NCI-H2029 treated with DMSO at 0.1 percent for 48 hours (cell line): ENCODE measurements at regions not wholly inside any gene's neighbourhood (a gene's known extent, or its start where the extent isn't known, plus 50 kb on each side); places are given as distances from the start of the nearest gene placed in this dataset.

Source experiments
- DNase-seq: peaks from one replicate; lab custom pipeline; 2025; lab: John Stamatoyannopoulos, UW

DNA sequence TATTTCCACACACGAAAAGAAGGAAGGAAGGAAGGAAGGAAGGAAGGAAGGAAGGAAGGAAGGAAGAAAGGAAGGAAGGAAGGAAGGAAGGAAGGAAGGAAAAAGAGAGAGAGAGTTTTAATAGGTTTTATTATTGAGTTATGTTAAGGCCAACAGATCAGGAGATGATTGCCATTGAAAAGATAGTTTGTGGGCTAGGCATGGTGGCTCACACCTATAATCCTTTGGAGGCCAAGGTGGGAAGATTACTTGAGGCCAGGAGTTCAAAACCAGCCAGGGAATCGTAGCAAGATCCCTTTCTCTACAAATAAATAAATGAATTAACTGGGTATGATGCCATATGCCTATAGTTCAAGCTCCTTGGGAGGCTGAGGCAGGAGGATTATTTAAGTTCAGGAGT, 877.2 kb downstream of the TLE4 start:
- DNase-seq, result no peak

DNA sequence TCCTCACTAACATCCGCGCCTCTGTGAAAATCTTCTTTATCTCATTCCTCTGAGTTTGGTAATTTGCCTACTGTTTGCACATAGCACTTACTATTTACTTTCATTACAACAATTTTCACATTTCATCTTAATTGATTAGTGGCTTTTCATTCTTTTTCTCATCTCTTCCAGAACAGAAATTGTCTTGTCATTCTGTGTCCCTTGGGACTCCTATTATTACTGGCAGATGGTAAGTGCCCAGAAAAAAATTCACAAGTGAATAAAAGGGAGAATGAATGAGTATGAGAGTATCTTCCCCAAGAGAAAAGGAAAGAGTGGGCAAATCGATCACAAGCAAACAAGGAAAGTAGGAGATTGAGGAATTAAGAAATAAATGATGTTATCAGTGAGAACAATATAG, 876.1 kb downstream of the TLE4 start:
- DNase-seq, result no peak

DNA sequence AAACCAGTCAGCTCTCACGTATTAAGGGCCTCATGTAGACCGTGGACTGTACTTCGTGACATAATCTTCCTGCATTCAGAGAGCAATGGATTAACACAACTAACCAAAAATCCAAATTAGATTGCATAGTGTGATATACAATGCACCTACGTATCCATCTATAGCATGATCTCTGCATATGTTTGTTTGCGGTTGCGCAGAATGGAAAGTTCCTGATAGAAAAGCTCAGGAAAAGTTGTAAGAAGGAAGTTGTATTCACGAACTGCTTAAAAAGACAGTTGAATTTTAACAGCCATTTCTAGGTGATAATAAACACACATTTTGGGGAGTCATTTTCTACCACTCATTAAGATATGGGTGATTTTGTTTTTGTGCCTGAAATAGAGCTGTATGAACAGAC, 869.0 kb downstream of the TLE4 start:
- no peak for DNase-seq

DNA sequence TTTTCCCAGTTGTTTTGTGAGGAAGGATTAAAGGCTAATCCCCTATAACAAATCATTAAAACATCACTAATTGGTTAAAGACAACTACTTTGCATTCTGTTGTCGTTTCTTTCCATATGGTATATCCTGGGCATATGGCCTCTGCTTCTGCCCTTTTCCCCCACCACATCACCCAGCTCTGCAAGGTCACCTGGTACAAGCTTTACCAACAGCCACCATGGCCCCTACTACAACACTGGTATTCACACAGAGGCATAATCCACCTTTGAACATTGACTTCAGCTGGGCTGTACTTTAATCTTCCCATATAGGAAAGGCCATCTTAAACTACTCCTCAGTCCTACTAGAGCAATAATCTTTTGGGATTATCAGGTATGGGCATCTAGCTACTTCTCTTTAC, 866.1 kb downstream of the TLE4 start:
- no peak for DNase-seq

DNA sequence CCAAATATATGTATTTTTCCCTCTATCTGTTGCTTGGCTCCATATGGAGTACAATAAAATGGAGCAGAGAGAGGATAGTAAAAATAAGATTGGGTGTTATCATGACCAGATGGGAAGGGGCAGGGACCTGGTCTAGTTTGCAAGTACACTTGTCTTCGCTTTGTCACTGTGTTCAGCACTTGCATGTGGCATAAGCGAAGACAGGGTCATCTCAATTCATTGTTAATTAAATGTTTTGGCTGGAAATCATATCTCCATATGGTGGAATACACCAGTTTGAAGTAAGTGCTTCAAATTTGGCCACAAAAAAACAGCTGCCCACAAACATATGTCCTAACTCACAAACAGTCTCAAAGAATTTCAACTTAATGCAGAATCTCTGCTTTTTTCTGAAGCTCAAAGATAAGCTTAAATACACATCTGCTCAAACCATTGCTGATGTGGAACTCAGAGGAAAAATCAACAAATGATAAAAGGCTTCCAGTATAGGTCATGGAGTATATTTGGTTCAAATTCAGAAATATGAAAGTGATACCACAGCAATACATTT, 865.4 kb downstream of the TLE4 start:
- no peak for DNase-seq

DNA sequence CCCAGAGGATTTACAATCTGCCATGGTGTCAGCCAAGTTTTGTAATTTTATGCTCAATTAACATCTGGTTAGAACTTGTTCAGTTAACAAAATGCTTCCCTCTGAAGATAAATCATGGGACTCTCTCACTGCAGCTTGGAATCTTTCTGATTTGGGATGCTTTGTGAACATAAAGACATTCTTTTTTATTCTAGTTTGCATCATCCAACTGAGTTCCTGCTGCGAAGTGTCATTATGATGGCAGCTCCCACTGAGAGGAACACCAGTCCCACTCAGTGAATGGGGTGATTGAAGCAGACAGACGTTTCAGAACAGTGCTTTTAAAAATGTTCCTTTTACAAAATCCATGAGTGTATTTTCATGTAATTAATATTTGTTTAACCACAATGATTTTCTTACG, 863.8 kb downstream of the TLE4 start:
- no peak for DNase-seq

DNA sequence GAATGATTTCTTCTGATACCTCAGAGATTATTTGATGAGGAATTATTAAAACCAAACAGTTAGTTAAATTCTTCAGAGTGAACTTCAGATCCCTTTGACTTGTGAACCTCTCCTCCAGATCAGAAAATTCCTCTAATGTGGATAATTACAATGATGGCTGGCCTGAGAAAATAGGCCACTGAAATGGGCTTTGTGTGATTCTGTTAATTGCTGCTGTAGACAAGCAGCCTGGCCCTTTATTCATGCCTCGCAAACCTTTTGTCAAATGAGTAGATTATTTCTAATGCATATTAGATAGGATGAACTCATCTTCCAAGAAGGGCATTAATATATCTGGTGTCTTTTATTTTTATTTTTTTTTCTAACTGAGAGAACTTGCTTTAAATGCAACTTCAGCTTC, 855.2 kb downstream of the TLE4 start:
- DNase-seq, result no peak

DNA sequence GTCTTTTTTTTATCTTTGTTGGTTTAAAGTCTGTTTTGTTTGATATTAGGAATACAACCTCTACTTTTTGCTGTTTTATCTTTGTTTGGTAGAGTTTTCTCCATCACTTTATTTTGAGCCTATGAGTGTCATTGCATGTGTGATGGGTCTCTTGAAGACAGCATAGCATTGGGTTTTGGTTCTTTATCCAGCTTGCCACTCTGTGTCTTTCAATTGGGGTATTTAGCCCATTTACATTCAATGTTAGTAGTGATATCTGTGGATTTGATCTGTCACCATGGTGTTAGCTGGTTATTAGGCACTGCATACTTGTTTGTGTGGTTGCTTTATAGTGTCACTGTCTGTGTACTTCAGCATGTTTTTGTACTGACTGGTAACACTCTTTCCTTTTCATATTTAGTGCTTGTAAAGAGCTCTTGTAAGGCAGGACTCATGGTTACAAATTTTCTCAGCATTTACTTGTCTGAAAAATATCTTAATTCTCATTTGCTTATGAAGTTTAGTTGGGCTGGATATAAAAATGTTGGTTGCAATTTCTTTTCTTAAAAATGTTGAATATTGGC, 845.5 kb downstream of the TLE4 start:
- DNase-seq, result no peak

DNA sequence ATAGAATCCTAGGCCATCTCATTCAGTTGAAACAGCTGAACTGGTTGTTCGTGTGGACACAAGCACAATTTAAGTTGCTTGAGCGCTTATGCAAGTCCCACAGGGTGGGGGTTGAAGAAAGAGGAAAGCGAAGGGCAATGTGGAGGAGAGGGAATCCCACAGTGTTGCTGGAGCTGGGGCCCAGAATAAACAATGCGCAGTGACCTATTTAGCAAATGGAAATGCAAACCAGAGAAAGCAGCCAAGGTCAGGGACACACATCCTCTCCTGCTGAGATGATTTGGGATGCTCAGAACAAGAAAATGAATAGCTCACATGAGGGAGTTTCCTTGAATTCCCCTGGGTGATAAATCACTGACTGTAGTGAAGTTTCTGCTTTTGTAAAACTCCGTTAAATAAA, 838.3 kb downstream of the TLE4 start:
- no peak for DNase-seq

DNA sequence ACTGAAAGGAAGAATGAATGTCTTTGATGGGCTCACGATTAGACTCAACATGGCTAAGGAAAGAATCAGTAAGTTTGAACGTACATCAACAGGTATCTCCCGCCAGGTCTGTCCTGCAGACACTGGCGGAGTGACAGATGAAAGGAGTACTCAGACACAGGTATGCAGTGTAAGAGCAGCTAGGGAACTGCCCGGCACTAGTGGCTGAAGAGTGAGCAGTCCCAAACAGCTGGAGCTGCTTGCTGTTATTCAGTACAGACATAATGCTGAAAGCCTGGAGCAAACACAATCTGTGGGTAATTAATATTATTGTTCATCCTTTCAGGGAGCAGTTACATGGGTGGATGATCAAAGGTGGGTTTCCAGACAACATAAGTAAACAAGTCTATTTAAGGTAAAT, 835.5 kb downstream of the TLE4 start:
- DNase-seq, result no peak

DNA sequence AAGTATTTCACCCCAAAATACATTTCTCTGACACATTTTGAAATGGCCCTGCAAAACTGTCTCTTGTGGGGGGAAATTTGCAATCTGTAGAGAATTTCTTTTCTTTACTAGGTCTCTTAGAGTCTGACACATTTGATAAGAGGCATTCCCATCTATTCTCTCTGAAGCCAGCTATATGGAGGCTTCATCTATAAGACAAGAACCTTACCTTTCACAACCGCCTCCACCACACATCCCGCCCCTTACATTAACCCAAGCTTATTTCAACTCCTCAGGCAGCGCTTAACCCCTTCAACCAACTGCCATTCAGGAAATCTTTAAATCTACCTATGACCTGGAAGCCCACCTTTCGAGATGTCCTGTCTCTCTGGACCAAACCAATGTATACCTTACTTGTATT, 829.5 kb downstream of the TLE4 start:
- no peak for DNase-seq

DNA sequence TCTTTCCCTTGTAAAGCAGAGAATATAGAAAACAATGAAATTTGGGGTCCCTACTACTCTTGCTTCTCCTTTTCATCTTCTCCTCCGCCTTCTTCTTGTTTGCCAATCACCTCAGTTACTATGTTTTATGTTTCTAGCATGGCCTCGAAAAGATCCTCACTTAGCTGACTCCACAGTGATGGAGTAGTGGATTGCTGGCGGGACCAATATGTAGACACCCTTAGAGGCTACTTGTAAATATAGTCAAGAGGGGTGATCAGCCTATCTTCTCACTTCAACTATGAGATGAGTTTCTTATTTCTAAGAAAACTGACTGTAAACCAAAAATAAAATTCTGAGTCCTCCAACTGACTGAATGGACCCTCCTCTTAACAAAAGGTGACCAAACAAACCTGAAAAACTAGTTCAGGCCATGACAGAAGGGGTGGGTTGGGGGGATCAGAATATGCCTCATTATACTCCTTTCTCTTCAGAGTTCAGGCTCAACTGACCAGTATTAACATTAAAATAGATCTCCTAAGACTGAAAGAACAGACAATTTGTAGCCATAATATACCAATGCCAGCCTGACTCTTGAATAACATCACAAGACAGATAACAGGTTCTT, 829.0 kb downstream of the TLE4 start:
- no peak for DNase-seq

DNA sequence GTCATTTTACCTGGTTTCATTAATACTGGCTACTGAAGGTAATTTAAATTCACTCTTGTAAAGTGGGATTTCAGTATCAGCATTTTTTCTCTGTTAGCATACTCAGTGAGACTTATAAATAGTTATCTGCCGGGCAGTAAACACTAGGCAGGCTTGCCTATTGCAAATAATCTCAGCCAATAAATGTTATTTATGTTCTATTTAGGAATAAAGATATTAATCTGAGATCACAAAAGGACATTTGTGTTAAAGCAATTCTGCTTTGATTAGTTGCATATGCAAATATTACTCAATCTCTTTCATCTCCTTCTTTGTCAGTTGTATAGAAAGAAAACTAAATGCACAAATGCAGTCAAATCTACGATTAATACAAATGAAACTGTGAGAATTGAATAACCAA, 827.8 kb downstream of the TLE4 start:
- DNase-seq, result no peak

DNA sequence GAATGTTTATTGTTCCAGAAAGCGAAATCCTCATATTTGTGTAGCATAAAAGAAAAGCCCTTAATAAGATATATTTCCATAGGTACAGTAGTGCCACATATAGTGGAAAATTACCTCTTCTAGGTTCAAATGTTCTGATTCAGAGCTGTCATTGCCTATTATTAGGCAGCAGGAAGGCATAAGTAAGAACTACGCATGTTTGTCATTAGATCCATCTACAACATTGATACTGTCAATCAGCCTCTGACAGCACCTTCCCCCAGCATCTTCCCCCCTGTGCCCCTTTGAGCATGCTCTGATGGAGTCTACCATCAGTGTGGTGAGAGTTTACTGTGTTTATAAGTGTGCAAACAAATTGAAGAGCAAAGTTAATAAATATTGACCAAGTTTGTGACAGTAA, 816.1 kb downstream of the TLE4 start:
- DNase-seq, result no peak

DNA sequence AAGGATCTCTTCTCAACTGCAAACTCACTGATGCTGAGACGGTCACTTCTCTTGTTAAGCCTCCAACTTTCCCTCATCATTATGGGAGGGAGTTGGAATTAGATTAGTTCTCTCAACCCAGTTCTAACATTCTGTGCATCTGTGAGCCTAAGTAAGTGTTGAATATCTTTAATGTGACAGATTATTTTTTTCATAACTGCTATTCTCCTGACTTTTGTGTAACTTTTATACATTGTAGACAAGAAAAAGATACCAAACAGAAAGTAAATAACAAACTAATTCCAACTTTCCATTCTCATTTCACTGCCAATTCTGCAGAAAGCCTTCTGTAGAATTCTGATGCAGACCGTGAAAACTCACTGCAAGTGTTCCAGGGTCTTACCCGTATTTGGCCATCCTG, 813.5 kb downstream of the TLE4 start:
- DNase-seq, result no peak

DNA sequence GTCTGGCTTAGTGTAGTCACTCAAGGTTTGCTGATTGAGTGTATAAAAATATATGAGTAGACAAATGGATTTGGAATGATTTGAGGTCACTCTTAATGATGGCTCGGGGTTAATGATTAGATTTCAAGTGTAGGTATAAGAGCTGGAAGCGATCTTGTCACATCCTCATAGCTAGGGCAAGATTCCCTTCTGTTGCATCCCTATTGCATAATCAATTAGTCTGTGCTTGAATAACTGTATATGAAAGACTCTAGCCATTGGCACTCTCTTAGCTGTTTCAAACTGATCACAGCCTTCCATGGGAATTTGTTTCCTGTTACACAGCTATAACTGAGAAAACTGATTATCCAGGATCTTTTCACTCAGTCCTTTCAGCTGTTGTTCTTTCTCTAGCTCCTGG, 811.6 kb downstream of the TLE4 start:
- no peak for DNase-seq

DNA sequence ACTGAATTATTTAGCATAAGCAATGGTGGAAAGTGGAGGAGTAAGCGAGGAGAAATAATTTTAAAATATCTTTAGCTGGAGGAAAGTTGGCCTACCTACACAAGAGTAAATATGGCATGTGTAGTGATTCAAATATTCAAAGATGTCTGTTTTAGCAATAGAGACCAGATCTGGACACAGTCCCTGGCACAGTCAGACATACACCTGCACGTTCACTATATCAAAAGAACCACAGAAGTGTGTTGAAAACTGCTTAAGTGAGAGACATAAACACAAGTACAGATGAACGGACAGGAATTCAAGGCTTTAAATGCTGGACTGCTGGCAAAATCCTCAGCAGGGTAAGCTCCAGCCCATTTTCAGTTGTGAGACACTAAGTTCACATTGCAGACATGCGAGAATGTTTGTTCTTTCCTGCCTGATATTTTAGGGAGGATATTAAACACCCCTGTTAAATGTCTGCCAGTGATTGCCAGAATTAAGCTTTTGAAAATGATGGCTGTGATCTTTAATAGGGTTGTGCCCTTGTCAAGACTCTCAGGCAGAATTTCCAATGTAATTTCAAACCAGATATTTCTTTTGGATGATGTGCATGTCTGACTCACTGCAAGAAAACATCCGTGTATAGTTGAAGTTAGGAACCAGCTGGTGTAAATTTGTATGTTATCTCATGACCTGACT, 810.6 kb downstream of the TLE4 start:
- DNase-seq, result no peak

DNA sequence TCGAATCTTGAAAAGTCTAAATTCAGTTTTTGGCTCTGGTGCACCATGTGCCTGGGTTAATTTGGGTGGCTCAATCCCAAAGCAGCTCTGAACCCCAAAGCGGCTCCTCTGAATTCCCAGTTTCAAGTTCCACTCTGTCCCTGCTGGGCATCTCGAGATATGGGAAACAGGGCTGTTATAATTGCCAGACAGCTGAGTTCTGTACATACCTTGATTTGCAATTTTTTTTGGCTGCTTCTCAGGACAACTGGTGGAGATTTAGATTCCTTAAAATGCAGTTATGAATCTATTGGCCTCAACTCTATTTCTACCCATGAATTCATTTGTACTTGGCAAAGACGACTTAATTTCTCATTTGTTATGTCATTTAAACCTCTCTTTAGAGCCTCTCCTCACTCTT, 808.5 kb downstream of the TLE4 start:
- no peak for DNase-seq

DNA sequence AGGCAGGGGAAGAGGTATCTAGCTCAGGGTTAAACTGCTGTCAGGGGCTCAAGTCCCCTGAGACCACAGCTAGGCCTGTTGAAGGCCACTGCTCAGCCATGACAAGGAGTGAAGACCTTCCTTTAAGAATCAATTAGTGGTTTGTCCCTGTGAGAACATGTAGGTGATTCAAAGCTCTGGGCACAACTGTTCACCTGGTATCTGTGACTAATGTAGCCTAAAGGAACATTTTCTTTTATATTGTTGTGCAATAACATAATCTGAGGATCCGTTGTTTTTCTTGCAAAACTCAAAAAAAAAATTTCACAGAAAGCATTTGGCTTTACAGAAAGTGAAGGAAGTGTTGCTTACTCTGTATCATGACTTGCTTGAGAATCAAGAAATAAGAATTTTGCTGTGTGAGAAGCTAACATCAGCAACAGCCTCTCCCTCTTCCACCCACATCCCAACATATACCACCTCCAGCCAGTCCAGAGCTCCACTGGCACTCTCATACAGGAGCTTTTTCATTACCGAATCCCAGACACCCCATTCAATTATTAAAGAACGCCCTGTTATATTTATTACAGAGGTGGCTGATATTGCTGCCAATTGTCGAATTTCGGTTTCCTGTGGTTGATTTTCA, 807.0 kb downstream of the TLE4 start:
- DNase-seq, result no peak

DNA sequence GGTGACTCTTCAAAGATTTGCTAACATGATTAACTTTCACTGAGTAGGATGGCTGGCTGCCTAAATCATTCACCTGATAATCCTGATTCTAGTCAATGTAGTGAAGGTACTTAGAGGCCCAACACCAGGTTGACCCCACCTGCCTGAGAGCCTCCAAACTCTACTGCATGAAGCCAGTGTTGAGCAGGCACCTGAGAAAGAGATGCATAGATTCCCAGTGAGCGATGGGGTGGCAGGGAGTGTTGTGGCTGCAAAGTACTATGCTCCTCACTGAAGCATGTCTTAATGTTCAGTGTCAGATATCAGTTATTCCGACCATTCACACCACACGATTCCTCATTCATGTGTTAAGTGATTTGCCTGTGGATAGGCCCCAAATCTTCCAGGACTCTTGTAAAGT, 804.4 kb downstream of the TLE4 start:
- DNase-seq, result no peak

DNA sequence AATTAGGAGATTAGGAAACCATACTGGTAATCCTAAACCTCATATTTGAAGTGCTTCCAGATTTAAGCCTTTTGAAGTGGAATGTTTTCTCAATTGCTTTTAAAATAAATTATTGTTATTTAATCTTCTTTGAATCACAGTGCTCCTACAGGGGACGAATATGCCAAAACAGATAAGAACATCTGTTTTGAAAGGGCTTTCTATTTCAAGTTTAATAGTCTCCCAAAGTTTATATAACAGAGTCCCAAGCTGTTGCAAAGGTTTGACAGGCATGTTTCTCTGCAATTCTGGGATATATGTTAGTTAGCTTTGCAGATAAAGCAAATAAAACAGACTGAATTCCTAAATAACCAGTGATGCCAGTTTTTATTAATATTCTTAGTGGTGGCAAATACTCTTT, 803.7 kb downstream of the TLE4 start:
- no peak for DNase-seq

DNA sequence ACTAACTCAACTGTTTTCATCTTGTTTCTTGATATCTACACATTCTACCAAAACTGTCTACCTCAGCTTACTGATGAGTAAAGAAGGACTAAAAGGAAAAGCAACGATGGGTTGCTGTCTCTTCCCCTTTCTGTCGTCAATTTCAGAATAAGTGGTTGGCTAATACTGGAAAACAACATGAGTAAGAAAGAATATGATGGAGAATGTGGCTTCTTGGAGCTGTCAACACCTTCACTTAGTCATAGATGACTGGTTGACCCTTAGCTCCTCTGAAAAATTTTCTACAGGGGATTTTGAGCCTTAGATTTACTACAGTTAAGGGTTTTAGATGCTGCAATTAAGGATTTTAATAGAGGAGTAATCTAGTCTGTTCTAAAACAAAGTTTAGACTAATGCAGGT, 797.9 kb downstream of the TLE4 start:
- no peak for DNase-seq

DNA sequence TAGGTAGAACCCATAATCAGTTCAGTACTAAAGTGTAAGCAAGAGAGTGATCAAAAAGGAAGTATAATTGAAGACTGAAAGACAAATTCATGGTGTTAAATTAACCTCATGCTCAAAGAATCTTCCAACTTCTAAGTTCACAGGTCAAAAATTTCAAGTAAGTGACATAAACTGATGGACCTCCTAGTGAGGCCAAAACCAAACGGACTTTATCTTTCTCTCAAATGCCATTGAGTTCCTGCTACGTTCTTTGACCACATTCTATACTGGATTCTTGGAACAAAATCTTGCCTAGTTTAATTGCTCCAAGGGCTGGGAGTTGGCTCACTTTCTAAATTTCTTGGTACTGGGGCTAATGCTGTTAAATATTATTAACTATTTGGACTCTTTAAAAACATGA, 794.9 kb downstream of the TLE4 start:
- no peak for DNase-seq
